NT2/D1 (cell line): ENCODE measurements at regions not wholly inside any gene's neighbourhood (a gene's known extent, or its start where the extent isn't known, plus 50 kb on each side); places are given as distances from the start of the nearest gene placed in this dataset.

ENCODE experiments used
- SUZ12 ChIP-seq: IDR thresholded peaks from 2 replicates; pipeline ENCODE4 v1.6.1; 2011; ENCODE audit not compliant: insufficient read length, insufficient read depth; ENCODE audit errors: extremely low read depth
- YY1 ChIP-seq: IDR thresholded peaks from 2 replicates; pipeline ENCODE4 v1.6.1; 2011; ENCODE audit not compliant: insufficient read length, insufficient read depth
- ZNF274 ChIP-seq: IDR thresholded peaks from 2 replicates; pipeline ENCODE4 v1.6.1; 2011; ENCODE audit warnings: mild to moderate bottlenecking, low read depth, low read length

GRCh38 chr5:113917997-113918396 is 404.5 kb downstream of the YTHDC2 start:
- TF ChIP-seq YY1 (no peak), ZNF274 (no peak), SUZ12 (no peak)
